PC-9 (cell line): ENCODE measurements at regions not wholly inside any gene's neighbourhood (a gene's known extent, or its start where the extent isn't known, plus 50 kb on each side); places are given as distances from the start of the nearest gene placed in this dataset.

ENCODE experiments used
- CTCF ChIP-seq: fragments of 200-600 bp; sonication (generic); conservative IDR thresholded peaks from 2 replicates; pipeline ENCODE4 v1.6.1; 2017; ENCODE audit warnings: mixed run types, antibody characterized with exemption, mild to moderate bottlenecking, moderate library complexity
- EZH2 ChIP-seq: fragments of 200-600 bp; sonication (generic); IDR thresholded peaks from 2 replicates; pipeline ENCODE4 v1.8.0; 2017; ENCODE audit warnings: antibody characterized with exemption, low read depth

DNA sequence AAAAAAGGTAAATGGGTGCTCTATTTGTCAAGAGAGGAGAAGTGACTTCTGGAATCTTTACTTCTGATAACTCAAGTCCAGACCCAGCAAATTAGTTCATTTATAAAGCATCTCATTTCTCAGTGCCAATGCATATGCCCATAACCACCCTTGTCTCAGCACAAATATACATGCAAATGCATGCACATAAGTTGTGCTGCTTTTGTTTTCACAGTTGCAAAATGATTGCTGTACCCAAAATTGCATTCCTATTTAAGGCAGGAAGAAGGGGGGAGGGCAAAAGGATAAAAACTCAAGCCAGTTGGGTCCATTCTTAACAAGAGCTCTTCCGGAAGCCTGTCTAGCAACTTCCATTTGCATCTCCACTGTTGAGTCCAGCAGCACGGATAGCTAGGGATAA, 61.3 kb upstream of the FAM20A start:
- no peak for TF ChIP-seq CTCF
- TF ChIP-seq EZH2: no peak
